ENCODE measurements at regions not wholly inside any gene's neighbourhood (a gene's known extent, or its start where the extent isn't known, plus 50 kb on each side); places are given as distances from the start of the nearest gene placed in this dataset.

DNA sequence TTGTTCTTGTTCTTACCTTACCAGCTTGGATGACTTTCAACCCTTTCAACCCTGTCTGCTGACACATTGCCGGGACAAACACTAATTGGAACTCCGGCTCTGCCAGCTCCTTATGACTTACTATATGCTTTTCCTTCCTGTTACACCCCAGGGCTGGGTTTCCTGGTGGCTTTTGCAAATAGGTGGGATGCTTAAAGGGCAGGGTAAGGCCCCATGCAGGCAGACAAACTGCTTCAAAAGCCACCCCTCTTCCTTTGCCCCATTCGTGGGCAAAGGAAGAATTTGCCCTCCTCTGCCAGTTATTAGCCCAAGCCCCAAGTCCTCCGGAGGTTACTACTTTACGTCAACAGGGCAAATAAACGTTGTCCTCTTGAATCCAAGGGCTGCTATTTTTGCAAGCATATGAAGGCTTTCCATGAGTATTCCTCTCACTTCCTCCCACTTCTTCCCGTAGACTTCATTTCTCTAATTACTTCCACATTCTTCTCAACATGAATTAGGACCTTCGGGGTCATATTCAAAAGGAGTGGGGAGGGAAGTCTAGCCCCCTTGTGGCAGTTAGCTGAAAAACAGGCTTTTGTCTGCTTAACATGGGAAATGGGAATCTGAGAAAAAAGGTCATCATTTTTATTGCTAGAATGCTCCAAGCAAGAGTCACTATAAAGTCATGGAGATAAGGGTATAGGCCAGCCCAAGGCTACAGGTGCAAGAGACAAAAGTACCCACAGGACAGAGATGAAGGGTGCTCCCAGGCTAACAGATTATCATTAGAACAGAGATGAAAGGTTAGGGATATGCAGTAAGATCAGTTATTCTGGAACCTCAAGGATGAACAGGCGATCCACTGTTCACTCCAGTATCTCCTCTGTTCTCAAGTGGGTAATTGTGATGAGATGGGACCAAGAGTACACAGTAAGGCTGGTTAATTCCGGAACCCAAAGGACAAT lies 56.3 kb upstream of the FSTL1 start:
- no peak for DNase-seq (ENCODE audit: low read depth, low spot score)
- Histone ChIP-seq H2AFZ (ENCODE audit: control insufficient read depth, low read length) (peak overlapping the region; percentile 17), H3K9me3 (ENCODE audit: control insufficient read depth, low read depth, low read length) (no peaks in the 10 kb centered on the region), H3K9me1 (ENCODE audit: control insufficient read depth, extremely low read depth, insufficient read depth, low read length) (no peaks in the 10 kb centered on the region), H4K20me1 (ENCODE audit: control insufficient read depth, extremely low read depth, insufficient read depth, low read length) (no peaks in the 10 kb centered on the region), H3K27ac (ENCODE audit: control insufficient read depth, insufficient read depth, low read length) (no peak overlapping the region), H3K79me2 (ENCODE audit: control insufficient read depth, insufficient read depth, low read length) (no peaks in the 10 kb centered on the region), H3K4me1 (ENCODE audit: control insufficient read depth, extremely low read depth, insufficient read depth, low read length) (peaks cover 3% of the 10 kb centered on the region), H3K36me3 (ENCODE audit: control insufficient read depth in 2 of 2, extremely low read depth in 1 of 2, insufficient read depth in 2 of 2, low read length in 2 of 2) (no peaks in the 10 kb centered on the region), H3K27me3 (ENCODE audit: control insufficient read depth, extremely low read depth, insufficient read depth, low read length) (no peaks in the 10 kb centered on the region), H3K4me3 (ENCODE audit: control insufficient read depth in 2 of 3, extremely low read depth in 1 of 3, insufficient read depth in 2 of 3, low read depth in 1 of 3, low read length in 3 of 3) (no peak overlapping the region), H3K9ac (ENCODE audit: control insufficient read depth, extremely low read depth, insufficient read depth, low read length) (no peak overlapping the region), H3K4me2 (ENCODE audit: control insufficient read depth, extremely low read depth, insufficient read depth, low read depth, low read length) (peak overlapping the region; percentile 17)
- FAIRE-seq = peak; percentile 29
- dilution Hi-C loops (cut with MboI; ENCODE audit: extremely low pct_ligation_motif_present, low sequenced_read_pairs) = no loop called here
- TF ChIP-seq, protein P1, sequence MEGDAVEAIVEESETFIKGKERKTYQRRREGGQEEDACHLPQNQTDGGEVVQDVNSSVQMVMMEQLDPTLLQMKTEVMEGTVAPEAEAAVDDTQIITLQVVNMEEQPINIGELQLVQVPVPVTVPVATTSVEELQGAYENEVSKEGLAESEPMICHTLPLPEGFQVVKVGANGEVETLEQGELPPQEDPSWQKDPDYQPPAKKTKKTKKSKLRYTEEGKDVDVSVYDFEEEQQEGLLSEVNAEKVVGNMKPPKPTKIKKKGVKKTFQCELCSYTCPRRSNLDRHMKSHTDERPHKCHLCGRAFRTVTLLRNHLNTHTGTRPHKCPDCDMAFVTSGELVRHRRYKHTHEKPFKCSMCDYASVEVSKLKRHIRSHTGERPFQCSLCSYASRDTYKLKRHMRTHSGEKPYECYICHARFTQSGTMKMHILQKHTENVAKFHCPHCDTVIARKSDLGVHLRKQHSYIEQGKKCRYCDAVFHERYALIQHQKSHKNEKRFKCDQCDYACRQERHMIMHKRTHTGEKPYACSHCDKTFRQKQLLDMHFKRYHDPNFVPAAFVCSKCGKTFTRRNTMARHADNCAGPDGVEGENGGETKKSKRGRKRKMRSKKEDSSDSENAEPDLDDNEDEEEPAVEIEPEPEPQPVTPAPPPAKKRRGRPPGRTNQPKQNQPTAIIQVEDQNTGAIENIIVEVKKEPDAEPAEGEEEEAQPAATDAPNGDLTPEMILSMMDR (optimal IDR thresholded peaks at IDR 0.05 in 1 of 3, IDR thresholded peaks at IDR 0.05 in 1 of 3, conservative IDR thresholded peaks at IDR 0.05 in 1 of 3; ENCODE audit: extremely low read depth in 1 of 3, insufficient read depth in 2 of 3, low read length in 3 of 3) = peak; percentile 54 to 67 (median 58)
- no peak for TF ChIP-seq EZH2 (IDR thresholded peaks at IDR 0.05; ENCODE audit: low read length)

DNA sequence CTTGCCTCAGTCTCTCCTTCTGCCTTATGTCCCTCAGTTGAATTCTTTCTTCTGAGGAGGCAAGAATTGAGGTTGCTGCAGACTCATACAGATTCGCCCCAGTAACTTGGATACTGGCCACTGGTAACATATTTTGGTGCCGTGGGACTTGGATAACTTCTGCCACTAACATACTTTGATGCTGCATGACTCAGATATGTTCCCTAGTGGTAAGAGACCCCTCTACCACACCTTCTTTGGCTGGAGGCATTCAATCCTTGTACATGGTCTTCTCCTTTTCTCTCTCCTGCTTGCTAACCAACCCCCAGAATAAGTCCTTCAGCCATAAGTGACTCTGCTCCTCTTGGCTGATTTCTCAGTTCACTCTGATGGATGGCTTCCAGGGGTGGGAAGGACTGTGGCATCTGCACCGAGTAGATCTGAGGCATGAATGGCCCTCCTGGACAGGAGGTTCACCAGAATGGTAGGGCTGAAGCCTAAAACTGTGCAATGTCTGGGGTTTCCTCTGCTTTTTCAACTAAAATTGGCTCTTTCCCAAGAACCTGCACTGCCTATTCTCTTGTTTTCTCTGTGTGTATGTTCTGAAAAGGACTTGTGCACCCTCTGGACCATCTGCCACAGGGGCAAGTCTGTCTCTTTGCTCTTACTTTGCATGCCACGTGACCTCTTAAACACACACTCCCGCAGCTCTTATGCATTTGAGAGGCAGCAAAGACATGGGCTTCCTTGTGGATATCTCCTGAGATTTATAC lies 55.5 kb upstream of the FSTL1 start:
- H3K36me3 ChIP-seq (ENCODE audit: control insufficient read depth in 2 of 2, extremely low read depth in 1 of 2, insufficient read depth in 2 of 2, low read length in 2 of 2) = no peaks in the 10 kb centered on the region
- no peaks in the 10 kb centered on the region for H3K79me2 ChIP-seq (ENCODE audit: control insufficient read depth, insufficient read depth, low read length)
- TF ChIP-seq, protein P1 (optimal IDR thresholded peaks at IDR 0.05 in 1 of 3, IDR thresholded peaks at IDR 0.05 in 1 of 3, conservative IDR thresholded peaks at IDR 0.05 in 1 of 3; ENCODE audit: extremely low read depth in 1 of 3, insufficient read depth in 2 of 3, low read length in 3 of 3) = no peak
- TF ChIP-seq EZH2 (IDR thresholded peaks at IDR 0.05; ENCODE audit: low read length) = no peak
- no peaks in the 10 kb centered on the region for H3K9me3 ChIP-seq (ENCODE audit: control insufficient read depth, low read depth, low read length)
- no peaks in the 10 kb centered on the region for H4K20me1 ChIP-seq (ENCODE audit: control insufficient read depth, extremely low read depth, insufficient read depth, low read length)
- H3K4me2 ChIP-seq (ENCODE audit: control insufficient read depth, extremely low read depth, insufficient read depth, low read depth, low read length) = no peak overlapping the region
- dilution Hi-C loops (cut with MboI; ENCODE audit: extremely low pct_ligation_motif_present, low sequenced_read_pairs) = no loop called here
- H3K27ac ChIP-seq (ENCODE audit: control insufficient read depth, insufficient read depth, low read length) = no peak overlapping the region
- FAIRE-seq (no peak), DNase-seq (ENCODE audit: low read depth, low spot score) (no peak)
- no peak overlapping the region for H3K9ac ChIP-seq (ENCODE audit: control insufficient read depth, extremely low read depth, insufficient read depth, low read length)
- peaks cover 3% of the 10 kb centered on the region for H3K4me1 ChIP-seq (ENCODE audit: control insufficient read depth, extremely low read depth, insufficient read depth, low read length)
- no peaks in the 10 kb centered on the region for H3K27me3 ChIP-seq (ENCODE audit: control insufficient read depth, extremely low read depth, insufficient read depth, low read length)
- no peak overlapping the region for H2AFZ ChIP-seq (ENCODE audit: control insufficient read depth, low read length)
- H3K4me3 ChIP-seq (ENCODE audit: control insufficient read depth in 2 of 3, extremely low read depth in 1 of 3, insufficient read depth in 2 of 3, low read depth in 1 of 3, low read length in 3 of 3) = no peak overlapping the region
- H3K9me1 ChIP-seq (ENCODE audit: control insufficient read depth, extremely low read depth, insufficient read depth, low read length) = no peaks in the 10 kb centered on the region
